K562 (cell line): ENCODE measurements at regions not wholly inside any gene's neighbourhood (a gene's known extent, or its start where the extent isn't known, plus 50 kb on each side); places are given as distances from the start of the nearest gene placed in this dataset.

Experiments
- CXXC5 ChIP-seq: fragments of 250-450 bp; sonication (Bioruptor Pico); IDR thresholded peaks from 2 replicates; pipeline ENCODE4 v1.8.0; 2022; ENCODE audit warnings: inconsistent platforms, mild to moderate bottlenecking, moderate library complexity
- E2F6 ChIP-seq, 2 experiments: IDR thresholded peaks; 2 replicates each; pipeline ENCODE4 v1.6.1; 2011; ENCODE audit warnings: borderline replicate concordance in 1 of 2, control low read depth in 1 of 2, low read depth in 1 of 2, low read length in 1 of 2, mild to moderate bottlenecking in 1 of 2, mixed read lengths in 1 of 2, moderate library complexity in 1 of 2; ENCODE audit not compliant: insufficient read depth in 1 of 2, insufficient read length in 1 of 2, poor library complexity in 1 of 2, severe bottlenecking in 1 of 2; ENCODE audit errors: extremely low read depth in 1 of 2
- HMGXB4 ChIP-seq: sonication (generic); formaldehyde crosslinking; IDR thresholded peaks from 2 replicates; pipeline ENCODE4 v1.8.1; 2023; ENCODE audit warnings: mild to moderate bottlenecking, missing genetic modification reagents
- JUNB ChIP-seq: fragments of 450-650 bp; formaldehyde crosslinking; conservative IDR thresholded peaks from 2 replicates; pipeline ENCODE4 v1.4.0; 2020; ENCODE audit warnings: mild to moderate bottlenecking
- KAT8 ChIP-seq: fragments of 450-650 bp; IDR thresholded peaks from 2 replicates; pipeline ENCODE4 v1.6.1; 2016; ENCODE audit warnings: low read depth, mild to moderate bottlenecking
- KDM2B ChIP-seq: fragments of 250-450 bp; sonication (Bioruptor Pico); IDR thresholded peaks from 2 replicates; pipeline ENCODE4 v1.8.0; 2021; ENCODE audit warnings: mild to moderate bottlenecking, moderate library complexity
- MNT ChIP-seq, 2 experiments: fragments of 450-650 bp; conservative IDR thresholded peaks; 2 replicates each; pipeline ENCODE4 v1.6.1; 2017; ENCODE audit warnings: mild to moderate bottlenecking in 2 of 2, moderate library complexity in 2 of 2
- NFE2L1 ChIP-seq: fragments of 450-650 bp; IDR thresholded peaks from 2 replicates; pipeline ENCODE4 v1.6.1; 2016; ENCODE audit warnings: missing genetic modification characterization, low read depth, mild to moderate bottlenecking, missing compliant biosample characterization, moderate library complexity, borderline replicate concordance
- POLR2AphosphoS5 ChIP-seq: IDR thresholded peaks from 2 replicates; pipeline ENCODE4 v1.6.1; 2011; ENCODE audit warnings: mild to moderate bottlenecking, low read depth, low read length, moderate library complexity; ENCODE audit not compliant: control insufficient read depth, insufficient read depth
- RFX5 ChIP-seq: IDR thresholded peaks from 2 replicates; pipeline ENCODE4 v1.6.1; 2011; ENCODE audit warnings: low read depth, mild to moderate bottlenecking, improper control_type of control experiment, low read length
- SMARCC2 ChIP-seq: fragments of 450-650 bp; IDR thresholded peaks from 2 replicates; pipeline ENCODE4 v1.6.1; 2017; ENCODE audit warnings: antibody characterized with exemption, moderate library complexity, mild to moderate bottlenecking, low read depth
- SOX6 ChIP-seq: fragments of 450-650 bp; IDR thresholded peaks from 2 replicates; pipeline ENCODE4 v1.6.1; 2014; ENCODE audit warnings: mild to moderate bottlenecking
- ZBTB40 ChIP-seq, 2 experiments: fragments of 450-650 bp in 1 of 2; sonication (generic) in 1 of 2; formaldehyde crosslinking in 1 of 2; IDR thresholded peaks; 2 replicates each; pipeline versions ENCODE4 v1.7.1 to v1.9.0; 2016 to 2022; ENCODE audit warnings: inconsistent platforms in 1 of 2, mild to moderate bottlenecking in 1 of 2, missing genetic modification reagents in 1 of 2

- TF ChIP-seq ZBTB40 (IDR thresholded peaks at IDR 0.05), result peak; percentile 79
- no peak for TF ChIP-seq ZBTB40 (CRISPR knock-in tag; IDR thresholded peaks at IDR 0.05)
- no peak for TF ChIP-seq RFX5
- TF ChIP-seq SMARCC2, result no peak
- TF ChIP-seq SOX6, result no peak
- no peak for TF ChIP-seq E2F6 (IDR thresholded peaks at IDR 0.05; ENCODE audit: borderline replicate concordance in 1 of 2, extremely low read depth in 1 of 2, insufficient read depth in 1 of 2, insufficient read length in 1 of 2, low read depth in 1 of 2, low read length in 1 of 2, poor library complexity in 1 of 2, severe bottlenecking in 1 of 2)
- TF ChIP-seq NFE2L1 (tag), result no peak
- TF ChIP-seq CXXC5 (CRISPR knock-in tag), result 0 out of 2 replicates have a peak, but pooled peaks have one; percentile 17
- no peak for TF ChIP-seq HMGXB4 (CRISPR knock-in tag)
- TF ChIP-seq POLR2AphosphoS5, result no peak
- peak; percentile 94 to 96 for TF ChIP-seq MNT (conservative IDR thresholded peaks at IDR 0.05)
- no peak for TF ChIP-seq KAT8
- TF ChIP-seq JUNB, result peak; percentile 36; the same call in 1 of the 2 replicates
- TF ChIP-seq KDM2B, result no peak
These were observed 1494.7 kb upstream of the TMEM132C start (continued) for GRCh38 chr12:126772171-126772864.
